ENCODE measurements at regions not wholly inside any gene's neighbourhood (a gene's known extent, or its start where the extent isn't known, plus 50 kb on each side); places are given as distances from the start of the nearest gene placed in this dataset.
"Not testable (repeated sequence)": the region's sequence is repeated elsewhere in the genome, so short reads cannot be mapped to it uniquely, and the experiment has no call there.

- DNase-seq, result no peak
Measured at GRCh38 chr18:1732143-1732542, 827.5 kb downstream of the ADCYAP1 start.

- DNase-seq, result no peak
Measured at GRCh38 chr18:1746131-1746530, 825.2 kb downstream of the METTL4 start.

- no peak for DNase-seq
Measured at GRCh38 chr18:1751249-1751648, 820.1 kb downstream of the METTL4 start.

GRCh38 chr18:1760901-1761300 lies 810.4 kb downstream of the METTL4 start:
- DNase-seq, result no peak

- DNase-seq, result no peak
Measured at GRCh38 chr18:1774261-1774660, 797.0 kb downstream of the METTL4 start.

GRCh38 chr18:1777843-1778242 lies 793.5 kb downstream of the METTL4 start:
- DNase-seq, result no peak

- DNase-seq, result no peak
Measured at GRCh38 chr18:1778496-1779178, 792.7 kb downstream of the METTL4 start.

- no peak for DNase-seq
Measured at GRCh38 chr18:1779587-1779986, 791.7 kb downstream of the METTL4 start.

GRCh38 chr18:1784113-1784512 lies 787.2 kb downstream of the METTL4 start:
- no peak for DNase-seq

- not testable (repeated sequence) for DNase-seq
Measured at GRCh38 chr18:1785980-1786379, 785.3 kb downstream of the METTL4 start.

- DNase-seq, result no peak
Measured at GRCh38 chr18:1796636-1797035, 774.7 kb downstream of the METTL4 start.

GRCh38 chr18:1797235-1797634 lies 774.1 kb downstream of the METTL4 start:
- DNase-seq, result no peak

- DNase-seq, result no peak
Measured at GRCh38 chr18:1805521-1805920, 765.8 kb downstream of the METTL4 start.

- DNase-seq, result no peak
Measured at GRCh38 chr18:1806884-1807615, 764.3 kb downstream of the METTL4 start.

GRCh38 chr18:1811282-1811681 lies 760.0 kb downstream of the METTL4 start:
- no peak for DNase-seq

- no peak for DNase-seq
Measured at GRCh38 chr18:1825296-1825695, 746.0 kb downstream of the METTL4 start.

GRCh38 chr18:1840878-1841277 lies 730.4 kb downstream of the METTL4 start:
- no peak for DNase-seq

- no peak for DNase-seq
Measured at GRCh38 chr18:1846640-1847039, 724.7 kb downstream of the METTL4 start.

- no peak for DNase-seq
Measured at GRCh38 chr18:1848716-1849115, 722.6 kb downstream of the METTL4 start.

- DNase-seq, result no peak
Measured at GRCh38 chr18:1849386-1849785, 721.9 kb downstream of the METTL4 start.

GRCh38 chr18:1857281-1857680 lies 714.0 kb downstream of the METTL4 start:
- DNase-seq, result not testable (repeated sequence)

- DNase-seq, result no peak
Measured at GRCh38 chr18:1861473-1861872, 709.8 kb downstream of the METTL4 start.

- no peak for DNase-seq
Measured at GRCh38 chr18:1865869-1866268, 705.4 kb downstream of the METTL4 start.

GRCh38 chr18:1872274-1872673 lies 699.0 kb downstream of the METTL4 start:
- no peak for DNase-seq

GRCh38 chr18:1875219-1875618 lies 696.1 kb downstream of the METTL4 start:
- no peak for DNase-seq

All from right forelimb (tissue), 1 donor.